ENCODE measurements at regions not wholly inside any gene's neighbourhood (a gene's known extent, or its start where the extent isn't known, plus 50 kb on each side); places are given as distances from the start of the nearest gene placed in this dataset.
"Not testable (repeated sequence)": the region's sequence is repeated elsewhere in the genome, so short reads cannot be mapped to it uniquely, and the experiment has no call there.

GRCh38 chr7:67328257-67328656, 331.6 kb downstream of the TYW1 start:
- not testable (repeated sequence) for H3K79me1 ChIP-seq (replicated peaks; ENCODE audit: low read length, poor library complexity, severe bottlenecking); H3K4me1 ChIP-seq (ENCODE audit: control insufficient read depth, insufficient read depth, low read depth, low read length); H4K8ac ChIP-seq (ENCODE audit: low read length); H3K4ac ChIP-seq (ENCODE audit: low read depth in 1 of 2, low read length in 2 of 2); H2BK15ac ChIP-seq (ENCODE audit: low read depth, poor library complexity, severe bottlenecking); H2BK120ac ChIP-seq (ENCODE audit: low read depth, low read length); H3K36me3 ChIP-seq (ENCODE audit: control insufficient read depth in 1 of 2, insufficient read depth in 2 of 2, low read depth in 1 of 2, low read length in 2 of 2); H3K14ac ChIP-seq (ENCODE audit: low read length in 2 of 2); H3K18ac ChIP-seq (ENCODE audit: low read depth in 1 of 2, low read length in 2 of 2); H2BK5ac ChIP-seq (ENCODE audit: low read depth, low read length, poor library complexity, severe bottlenecking); H3K9me3 ChIP-seq (ENCODE audit: control insufficient read depth, low read length); H3K9ac ChIP-seq (ENCODE audit: low read length); H3K27ac ChIP-seq (ENCODE audit: low read length, poor library complexity, severe bottlenecking); H4K91ac ChIP-seq (ENCODE audit: low read length); H3K27me3 ChIP-seq (ENCODE audit: control insufficient read depth in 1 of 2, insufficient read depth in 1 of 2, low read length in 2 of 2); H2BK12ac ChIP-seq (ENCODE audit: low read length in 2 of 2); H3K23ac ChIP-seq (ENCODE audit: low read length in 2 of 2); DNase-seq; H2AK5ac ChIP-seq (ENCODE audit: low read length, severe bottlenecking); H3K4me2 ChIP-seq (ENCODE audit: low read length, poor library complexity, severe bottlenecking); H2AFZ ChIP-seq (ENCODE audit: low read depth, low read length); H3K4me3 ChIP-seq (ENCODE audit: insufficient read depth in 1 of 2, low read depth in 1 of 2, low read length in 2 of 2)
- WGBS: 61% methylated on average over 3 of the region's 5 CpGs

DNA sequence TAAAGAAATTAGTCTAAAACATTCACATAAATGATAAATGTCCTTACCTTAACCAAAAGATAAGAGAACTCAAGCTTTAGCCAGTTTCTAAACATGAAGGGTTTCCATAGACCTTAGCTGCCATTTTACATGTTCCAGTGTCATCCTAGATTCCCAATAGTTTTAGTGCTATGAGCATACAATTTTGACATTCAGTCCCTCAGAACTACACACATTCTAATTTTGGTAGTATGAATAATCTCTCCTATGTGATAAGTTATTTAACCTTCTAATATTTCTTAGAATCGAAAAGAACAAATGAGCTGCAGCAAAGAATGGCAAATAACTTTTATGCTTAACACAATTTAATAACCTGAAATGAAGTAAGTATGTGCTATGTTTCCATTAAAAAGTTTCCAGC, 338.5 kb downstream of the TYW1 start:
- H2BK5ac ChIP-seq (ENCODE audit: low read depth, low read length, poor library complexity, severe bottlenecking); H3K4ac ChIP-seq (ENCODE audit: low read depth in 1 of 2, low read length in 2 of 2): not testable (repeated sequence)
- WGBS: no CpG with 5 or more reads among the region's 1 CpG

GRCh38 chr7:67335663-67336062, 339.0 kb downstream of the TYW1 start:
- H3K4ac ChIP-seq (ENCODE audit: low read depth in 1 of 2, low read length in 2 of 2); H2BK15ac ChIP-seq (ENCODE audit: low read depth, poor library complexity, severe bottlenecking); H4K91ac ChIP-seq (ENCODE audit: low read length); H3K9me3 ChIP-seq (ENCODE audit: control insufficient read depth, low read length); H3K18ac ChIP-seq (ENCODE audit: low read depth in 1 of 2, low read length in 2 of 2); H3K27me3 ChIP-seq (ENCODE audit: control insufficient read depth in 1 of 2, insufficient read depth in 1 of 2, low read length in 2 of 2); H3K23ac ChIP-seq (ENCODE audit: low read length in 2 of 2); DNase-seq; H3K79me1 ChIP-seq (replicated peaks; ENCODE audit: low read length, poor library complexity, severe bottlenecking); H3K27ac ChIP-seq (ENCODE audit: low read length, poor library complexity, severe bottlenecking); H3K4me2 ChIP-seq (ENCODE audit: low read length, poor library complexity, severe bottlenecking); H4K8ac ChIP-seq (ENCODE audit: low read length); H3K14ac ChIP-seq (ENCODE audit: low read length in 2 of 2); H3K9ac ChIP-seq (ENCODE audit: low read length); H2AFZ ChIP-seq (ENCODE audit: low read depth, low read length); H2AK5ac ChIP-seq (ENCODE audit: low read length, severe bottlenecking); H2BK12ac ChIP-seq (ENCODE audit: low read length in 2 of 2); H3K4me3 ChIP-seq (ENCODE audit: insufficient read depth in 1 of 2, low read depth in 1 of 2, low read length in 2 of 2); H2BK5ac ChIP-seq (ENCODE audit: low read depth, low read length, poor library complexity, severe bottlenecking); H3K4me1 ChIP-seq (ENCODE audit: control insufficient read depth, insufficient read depth, low read depth, low read length); H3K36me3 ChIP-seq (ENCODE audit: control insufficient read depth in 1 of 2, insufficient read depth in 2 of 2, low read depth in 1 of 2, low read length in 2 of 2); H2BK120ac ChIP-seq (ENCODE audit: low read depth, low read length): not testable (repeated sequence)
- no CpG with 5 or more reads among the region's 8 CpGs for WGBS

More for the DNA sequence above, 338.5 kb downstream of the TYW1 start:
- DNase-seq; H3K4me2 ChIP-seq (ENCODE audit: low read length, poor library complexity, severe bottlenecking); H3K4me1 ChIP-seq (ENCODE audit: control insufficient read depth, insufficient read depth, low read depth, low read length); H2AFZ ChIP-seq (ENCODE audit: low read depth, low read length); H2BK120ac ChIP-seq (ENCODE audit: low read depth, low read length); H3K9me3 ChIP-seq (ENCODE audit: control insufficient read depth, low read length); H3K9ac ChIP-seq (ENCODE audit: low read length); H2BK15ac ChIP-seq (ENCODE audit: low read depth, poor library complexity, severe bottlenecking); H3K23ac ChIP-seq (ENCODE audit: low read length in 2 of 2); H4K91ac ChIP-seq (ENCODE audit: low read length); H3K36me3 ChIP-seq (ENCODE audit: control insufficient read depth in 1 of 2, insufficient read depth in 2 of 2, low read depth in 1 of 2, low read length in 2 of 2); H3K27me3 ChIP-seq (ENCODE audit: control insufficient read depth in 1 of 2, insufficient read depth in 1 of 2, low read length in 2 of 2); H3K4me3 ChIP-seq (ENCODE audit: insufficient read depth in 1 of 2, low read depth in 1 of 2, low read length in 2 of 2); H2AK5ac ChIP-seq (ENCODE audit: low read length, severe bottlenecking); H4K8ac ChIP-seq (ENCODE audit: low read length); H2BK12ac ChIP-seq (ENCODE audit: low read length in 2 of 2); H3K14ac ChIP-seq (ENCODE audit: low read length in 2 of 2); H3K27ac ChIP-seq (ENCODE audit: low read length, poor library complexity, severe bottlenecking); H3K79me1 ChIP-seq (replicated peaks; ENCODE audit: low read length, poor library complexity, severe bottlenecking); H3K18ac ChIP-seq (ENCODE audit: low read depth in 1 of 2, low read length in 2 of 2): not testable (repeated sequence)

DNA sequence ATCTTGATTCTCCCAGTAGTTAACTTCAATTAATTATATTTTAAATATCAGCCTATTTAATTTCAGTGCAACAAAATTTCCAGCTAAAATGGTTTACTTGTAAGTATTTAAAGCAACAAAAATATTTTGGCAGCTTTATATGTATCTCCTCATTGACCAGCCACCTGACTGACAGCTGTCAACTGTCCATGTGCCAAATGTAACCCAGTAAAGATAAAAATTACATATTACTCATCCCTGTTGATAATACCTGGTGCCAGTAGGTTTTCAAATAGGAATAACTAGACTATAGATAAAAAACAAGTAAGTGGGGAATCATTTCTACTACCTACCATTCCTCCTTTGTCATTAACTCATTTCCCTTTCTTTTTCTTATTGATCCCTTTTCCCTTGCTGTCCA, 341.9 kb downstream of the TYW1 start:
- not testable (repeated sequence) for H2AFZ ChIP-seq (ENCODE audit: low read depth, low read length); H4K8ac ChIP-seq (ENCODE audit: low read length); H2AK5ac ChIP-seq (ENCODE audit: low read length, severe bottlenecking); H2BK5ac ChIP-seq (ENCODE audit: low read depth, low read length, poor library complexity, severe bottlenecking); H3K9me3 ChIP-seq (ENCODE audit: control insufficient read depth, low read length); H3K4me3 ChIP-seq (ENCODE audit: insufficient read depth in 1 of 2, low read depth in 1 of 2, low read length in 2 of 2); H3K27me3 ChIP-seq (ENCODE audit: control insufficient read depth in 1 of 2, insufficient read depth in 1 of 2, low read length in 2 of 2); H3K18ac ChIP-seq (ENCODE audit: low read depth in 1 of 2, low read length in 2 of 2); H3K79me1 ChIP-seq (replicated peaks; ENCODE audit: low read length, poor library complexity, severe bottlenecking); H3K4ac ChIP-seq (ENCODE audit: low read depth in 1 of 2, low read length in 2 of 2); H3K9ac ChIP-seq (ENCODE audit: low read length); H4K91ac ChIP-seq (ENCODE audit: low read length); H3K4me2 ChIP-seq (ENCODE audit: low read length, poor library complexity, severe bottlenecking); DNase-seq; H3K4me1 ChIP-seq (ENCODE audit: control insufficient read depth, insufficient read depth, low read depth, low read length); H2BK12ac ChIP-seq (ENCODE audit: low read length in 2 of 2); H2BK15ac ChIP-seq (ENCODE audit: low read depth, poor library complexity, severe bottlenecking); H3K23ac ChIP-seq (ENCODE audit: low read length in 2 of 2); H3K14ac ChIP-seq (ENCODE audit: low read length in 2 of 2); H3K27ac ChIP-seq (ENCODE audit: low read length, poor library complexity, severe bottlenecking); H2BK120ac ChIP-seq (ENCODE audit: low read depth, low read length)
- peaks cover 6 to 11% of the 10 kb centered on the region in 2 experiments for H3K36me3 ChIP-seq (ENCODE audit: control insufficient read depth in 1 of 2, insufficient read depth in 2 of 2, low read depth in 1 of 2, low read length in 2 of 2)
